ENCODE measurements at regions not wholly inside any gene's neighbourhood (a gene's known extent, or its start where the extent isn't known, plus 50 kb on each side); places are given as distances from the start of the nearest gene placed in this dataset.

DNA sequence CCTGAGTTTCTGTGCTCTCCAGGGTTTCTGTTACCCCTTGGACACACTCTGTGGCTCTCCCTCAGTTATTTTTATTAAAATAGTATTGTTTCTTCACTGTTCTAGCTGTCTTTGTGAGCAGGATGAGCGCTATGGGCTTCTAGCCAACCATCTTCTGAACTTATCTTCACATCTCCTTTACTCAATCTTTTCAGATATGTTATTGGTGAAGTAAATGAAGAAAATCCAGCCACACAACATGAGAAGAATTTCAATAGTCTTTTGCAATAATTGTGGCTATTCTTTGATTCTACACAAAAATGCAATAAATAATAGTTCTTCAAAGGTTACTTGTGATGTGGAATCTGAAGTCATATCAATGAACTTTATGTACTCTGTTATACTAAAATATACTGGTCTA, 80.3 kb upstream of the CAMK1G start:
- no peak for DNase-seq

DNA sequence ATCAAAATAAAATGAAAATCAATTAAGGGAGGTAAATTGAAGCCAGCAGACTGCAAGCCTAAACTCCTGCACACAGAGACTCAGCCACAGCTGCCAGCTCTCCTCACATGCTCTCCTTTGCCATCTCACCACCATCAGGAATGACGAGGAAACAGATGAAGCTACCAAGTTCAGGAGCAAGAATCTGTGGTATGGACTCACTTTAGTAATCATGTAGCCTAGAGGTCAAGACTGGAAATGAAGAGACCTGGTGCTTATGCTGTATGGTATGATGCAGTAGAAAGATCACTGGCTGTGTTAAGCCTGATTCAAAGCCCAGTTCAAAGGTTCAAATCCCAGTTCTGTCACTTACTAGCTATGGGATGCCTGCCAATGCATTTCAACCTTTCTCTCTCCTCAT, 78.9 kb upstream of the CAMK1G start:
- DNase-seq: no peak

DNA sequence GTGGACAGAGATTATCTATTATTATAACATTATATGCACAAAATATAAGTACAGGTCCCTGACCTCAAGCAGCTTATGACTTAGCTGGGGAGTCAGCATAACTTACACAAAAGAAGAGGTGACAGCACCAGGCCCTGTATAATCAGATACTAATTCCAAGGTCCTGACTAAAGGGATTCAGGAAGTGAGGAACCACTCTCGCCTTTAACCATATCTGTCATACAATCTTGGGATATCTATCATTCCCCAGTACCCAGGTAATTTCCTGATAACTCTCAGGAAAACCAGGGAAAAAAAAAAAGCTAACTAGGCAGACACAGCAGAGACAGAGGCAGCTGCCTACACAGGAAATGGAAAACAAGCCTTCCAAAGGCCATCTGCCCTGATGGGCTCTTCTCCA, 78.5 kb upstream of the CAMK1G start:
- no peak for DNase-seq

DNA sequence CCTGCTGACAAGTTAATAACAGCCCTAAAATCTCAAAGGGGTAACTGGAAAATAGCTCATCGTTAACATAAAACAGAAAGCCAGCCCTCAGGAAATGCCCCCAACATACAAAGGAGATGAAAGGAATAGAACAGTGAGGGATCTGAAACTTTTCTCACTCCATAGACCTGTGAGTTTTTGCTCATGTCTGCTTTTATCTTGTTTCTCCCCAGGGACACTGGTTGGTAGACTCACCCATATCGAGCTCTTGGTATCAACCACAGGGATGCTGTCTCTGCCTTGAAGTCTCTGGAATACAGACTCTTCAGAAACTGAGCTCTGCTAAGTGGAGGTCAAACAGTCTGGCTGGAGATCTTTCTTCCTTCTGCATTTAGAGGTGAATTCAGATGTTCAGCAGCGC, 77.4 kb upstream of the CAMK1G start:
- DNase-seq: no peak

DNA sequence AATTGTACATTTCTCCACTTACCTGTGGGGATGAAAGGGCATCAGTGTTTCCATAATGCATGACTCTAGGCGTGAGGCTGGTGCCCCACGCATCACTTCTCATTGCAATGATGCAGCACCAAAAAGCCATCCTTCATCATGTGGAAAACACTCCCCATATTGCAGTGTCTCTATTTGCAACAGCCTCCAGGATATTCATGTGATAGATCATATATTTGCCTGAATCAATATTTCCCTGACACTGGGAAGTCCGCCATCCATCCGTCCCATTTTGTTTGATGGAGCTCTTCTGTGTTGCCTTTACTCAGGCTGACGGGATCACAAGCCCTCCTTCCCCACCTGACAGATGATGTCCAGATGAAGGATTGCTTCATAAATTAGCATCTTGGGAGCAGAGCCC, 74.5 kb upstream of the CAMK1G start:
- no peak for DNase-seq

DNA sequence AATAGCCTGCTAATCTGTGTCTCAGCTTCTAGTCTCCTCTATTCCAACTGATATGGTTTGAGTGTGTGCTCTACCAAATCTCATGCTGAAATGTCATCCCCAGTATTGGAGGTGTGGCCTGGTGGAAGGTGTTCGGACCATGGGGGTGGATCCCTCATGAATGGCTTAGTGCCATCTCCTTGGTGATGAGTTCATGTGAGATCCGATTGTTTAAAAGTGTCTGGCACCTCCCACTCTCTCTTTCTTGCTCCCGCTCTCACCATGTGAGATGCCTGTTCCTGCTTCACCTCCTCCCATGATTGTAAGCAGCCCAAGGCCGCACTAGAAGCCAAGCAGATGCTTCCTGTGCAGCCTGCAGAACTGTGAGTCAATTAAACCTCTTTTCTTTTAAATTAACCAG, 73.5 kb upstream of the CAMK1G start:
- DNase-seq: no peak

DNA sequence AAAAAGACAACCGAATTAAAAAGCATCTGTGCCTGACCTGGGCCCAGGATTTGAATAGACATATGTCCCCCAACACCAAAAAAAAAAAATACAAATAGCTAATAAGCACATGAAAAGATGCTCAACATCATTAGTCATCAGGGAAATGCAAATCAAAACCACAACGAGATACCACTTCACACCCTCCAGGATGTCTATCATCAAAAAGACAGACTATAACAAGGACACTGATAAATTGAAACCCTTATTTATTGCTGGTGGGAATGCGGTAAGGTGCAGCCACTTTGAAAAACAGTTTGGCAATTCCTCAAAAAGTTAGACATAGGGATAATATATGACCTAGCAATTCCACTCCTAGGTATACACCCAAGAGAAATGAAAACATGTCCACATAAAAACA, 72.3 kb upstream of the CAMK1G start:
- no peak for DNase-seq

DNA sequence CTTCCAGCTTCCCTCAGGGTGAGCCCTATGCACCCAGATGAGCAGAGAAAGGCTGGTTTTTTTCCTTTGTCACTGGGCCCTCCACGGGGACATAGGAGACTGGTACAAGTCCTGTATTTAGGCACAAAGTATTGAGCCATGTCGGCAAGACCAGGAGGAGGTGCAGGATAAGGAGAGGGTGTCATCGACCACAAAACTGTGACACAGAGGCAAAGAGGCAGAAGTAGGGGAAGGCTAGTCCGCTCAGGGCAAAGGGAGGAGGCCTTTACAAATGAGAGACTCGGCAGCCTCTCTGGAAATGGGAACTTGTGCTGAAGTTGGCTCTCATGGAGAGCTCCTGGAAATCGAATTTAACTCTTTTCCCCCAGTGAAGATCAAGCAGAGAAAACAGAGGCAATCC, 70.7 kb upstream of the CAMK1G start:
- DNase-seq: no peak

DNA sequence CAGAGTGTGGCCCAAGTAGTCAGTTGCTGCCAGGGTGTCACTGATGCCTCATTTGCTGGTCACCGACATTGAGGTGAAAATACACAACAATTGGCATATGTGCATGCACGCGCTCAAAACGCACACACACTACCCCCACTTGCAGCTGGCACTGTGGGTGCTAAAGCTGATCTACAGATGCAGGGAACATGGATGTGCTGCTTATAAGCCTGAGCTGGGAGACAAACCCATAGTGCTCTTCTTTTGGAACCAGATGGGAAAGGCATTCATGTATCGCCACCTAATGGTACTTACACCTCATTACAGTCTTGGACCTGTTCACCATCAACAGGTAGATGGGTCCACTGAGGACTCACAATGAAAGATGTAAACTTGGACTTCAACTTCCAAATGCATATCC, 70.3 kb upstream of the CAMK1G start:
- peak; percentile 7 for DNase-seq

DNA sequence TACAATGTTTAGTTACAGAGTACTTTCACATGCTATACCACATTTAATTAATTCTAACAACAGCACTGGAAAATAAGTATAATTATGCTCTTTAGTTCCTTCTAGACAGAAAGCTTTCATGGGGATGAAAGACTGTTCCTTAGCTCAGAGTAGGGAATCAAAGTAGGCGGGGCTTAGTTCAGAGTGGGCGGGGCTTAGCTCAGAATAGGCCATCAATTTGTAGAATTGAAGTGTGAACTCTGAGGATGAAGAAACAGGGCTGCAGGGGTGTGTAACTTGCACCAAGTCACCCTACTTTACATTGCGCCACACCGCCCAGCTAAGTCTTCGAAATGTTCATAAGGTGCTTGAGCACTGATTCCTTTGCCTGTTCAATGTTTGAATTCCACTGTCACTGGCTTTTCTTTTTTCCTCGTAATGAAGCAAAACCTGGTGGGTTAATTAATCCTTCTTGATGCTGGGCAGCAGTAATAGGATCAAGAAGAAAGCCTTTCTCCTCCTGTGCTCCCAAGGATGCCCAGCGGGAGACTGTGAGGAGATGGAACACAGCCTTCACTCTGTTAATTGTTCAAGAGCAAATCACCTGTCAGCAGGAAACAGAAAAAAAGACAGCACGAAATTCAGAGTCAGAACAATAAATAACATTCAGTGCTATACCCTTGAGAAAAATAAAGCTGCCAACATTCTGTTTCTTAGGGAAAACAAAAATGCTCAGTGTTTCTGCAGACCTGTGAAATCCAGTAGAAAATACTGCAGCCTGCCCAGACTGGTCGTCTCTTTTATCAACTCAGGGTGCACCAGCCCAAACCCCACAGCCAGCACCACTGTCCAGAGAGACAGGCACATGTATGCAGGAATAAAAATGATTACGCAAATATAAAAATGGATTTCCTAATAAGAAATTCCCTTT, 66.5 kb upstream of the CAMK1G start:
- no peak for DNase-seq

DNA sequence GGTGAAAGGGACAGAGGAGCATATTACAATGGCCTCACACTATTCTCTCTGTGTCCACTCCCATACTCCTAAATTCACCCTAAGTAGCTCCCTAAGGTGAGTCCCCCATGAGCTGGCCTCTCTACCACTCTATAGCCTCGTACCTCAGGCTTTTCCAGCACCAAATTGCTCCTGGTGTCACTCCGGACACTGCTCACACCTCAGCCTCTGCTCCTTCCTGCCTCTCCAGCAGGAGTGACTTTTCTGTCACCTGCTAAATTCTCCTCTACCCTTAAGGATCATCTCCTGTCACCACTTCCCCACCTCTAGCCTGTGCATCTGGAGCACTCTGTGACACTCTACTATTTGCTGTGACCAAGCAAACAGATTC, 65.8 kb upstream of the CAMK1G start:
- DNase-seq: no peak

DNA sequence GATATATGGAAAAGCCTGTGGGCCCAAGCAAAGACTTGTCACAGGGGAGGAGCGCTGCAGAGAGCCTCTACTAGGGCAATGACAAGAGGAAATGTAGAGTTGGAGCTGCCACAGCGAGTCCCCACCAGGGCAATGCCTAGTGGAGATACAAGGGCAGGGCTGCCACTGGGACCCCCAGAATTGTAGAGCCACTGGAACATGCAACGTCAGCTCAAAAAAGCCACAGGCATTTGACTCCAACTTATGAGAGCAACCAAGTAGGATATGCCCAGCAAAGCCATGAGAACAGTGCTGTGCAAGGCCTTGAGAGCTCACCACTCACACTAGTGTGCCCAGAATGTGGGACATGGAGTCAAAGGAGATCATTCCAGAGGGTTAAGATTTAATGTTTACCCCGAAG, 63.7 kb upstream of the CAMK1G start:
- DNase-seq: no peak

DNA sequence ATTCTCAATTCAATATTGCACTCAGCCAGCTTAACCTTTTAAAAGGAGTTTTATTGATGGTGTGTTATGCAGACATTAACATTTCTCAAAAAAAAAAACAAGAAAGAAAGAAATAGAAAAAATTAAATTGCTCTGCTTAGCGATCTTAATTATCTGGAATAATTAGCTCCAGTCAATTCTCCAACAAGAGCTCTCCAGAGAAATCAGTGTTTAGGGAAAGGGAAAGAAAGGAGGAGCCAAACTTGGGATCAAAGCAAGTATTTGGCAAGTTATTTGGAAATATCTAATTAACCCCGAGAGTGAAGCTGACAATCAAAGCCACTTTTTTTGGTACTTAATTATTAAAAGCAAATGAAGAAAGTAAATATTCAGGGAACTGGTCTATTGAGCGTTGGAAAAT, 60.7 kb upstream of the CAMK1G start:
- no peak for DNase-seq

DNA sequence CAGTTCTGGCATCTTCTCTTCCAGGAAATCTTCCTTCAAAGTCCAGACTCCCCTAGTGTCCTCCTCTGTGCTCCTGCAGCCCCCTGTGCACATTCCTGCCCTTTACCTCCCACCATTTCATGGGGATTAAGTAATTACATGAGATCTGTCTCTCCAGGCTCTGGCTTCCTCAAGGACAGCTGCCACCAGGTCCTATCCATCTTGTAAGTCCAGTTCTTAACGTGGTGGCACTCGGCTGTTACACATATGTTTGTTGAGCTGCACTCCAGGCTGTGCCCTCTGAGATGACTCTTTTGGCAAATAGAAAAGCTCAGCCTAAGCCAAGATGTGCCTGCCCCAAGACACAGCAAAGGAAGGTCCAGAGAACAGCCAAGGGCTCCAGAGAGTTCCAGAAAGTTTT, 57.4 kb upstream of the CAMK1G start:
- no peak for DNase-seq

DNA sequence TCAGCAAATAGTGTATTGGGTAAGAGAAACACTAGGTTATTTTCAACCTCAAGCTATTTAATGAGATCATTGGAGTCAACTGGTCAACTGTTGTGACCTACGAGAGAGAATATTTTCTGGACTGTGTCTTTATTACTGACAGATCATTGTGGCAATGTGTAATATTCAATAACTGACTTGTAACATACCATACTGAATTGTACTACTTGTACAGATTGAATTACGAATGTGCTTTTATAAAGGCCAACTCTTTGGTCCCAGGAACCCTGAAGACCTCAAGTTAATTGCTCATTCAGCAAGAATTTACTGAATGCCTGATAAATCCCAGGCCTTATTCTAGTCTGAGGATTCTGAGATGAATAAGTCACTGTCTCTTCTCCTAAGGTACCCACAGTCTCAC, 56.1 kb upstream of the CAMK1G start:
- DNase-seq: no peak

DNA sequence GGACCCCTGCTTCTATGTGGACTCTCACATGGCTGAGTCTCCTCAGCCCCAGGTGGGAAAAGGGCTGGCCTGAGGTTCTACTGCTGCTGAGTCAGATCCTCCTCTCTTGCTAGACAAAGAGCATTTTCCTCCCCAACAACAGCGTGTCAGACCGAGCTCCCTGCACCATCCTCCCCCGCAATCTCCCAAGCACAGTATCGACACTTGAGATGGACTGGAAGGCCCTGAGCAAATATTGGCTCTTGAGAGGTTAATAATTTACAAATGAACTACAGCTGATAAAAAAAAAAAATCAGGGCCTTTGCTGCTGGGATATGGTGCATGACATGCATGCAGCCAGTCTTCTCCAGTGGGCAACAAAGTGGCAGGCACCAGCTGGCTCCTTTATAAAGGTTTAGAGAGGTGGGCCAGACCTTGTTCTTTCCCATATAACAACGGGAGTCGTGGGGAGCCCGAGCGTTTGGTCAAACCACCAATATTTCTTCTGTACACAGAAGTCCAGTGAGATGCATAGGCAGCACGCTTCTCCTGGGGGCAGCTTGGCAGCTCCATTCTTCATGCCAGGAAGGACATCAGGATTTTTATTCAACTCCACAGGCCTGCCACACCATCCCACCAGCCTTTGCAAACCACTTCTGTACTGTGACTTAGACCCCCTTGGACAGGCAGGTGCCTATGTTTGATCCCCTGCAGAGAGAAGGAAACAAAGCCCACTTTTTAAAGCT, 55.4 kb upstream of the CAMK1G start:
- no peak for DNase-seq

DNA sequence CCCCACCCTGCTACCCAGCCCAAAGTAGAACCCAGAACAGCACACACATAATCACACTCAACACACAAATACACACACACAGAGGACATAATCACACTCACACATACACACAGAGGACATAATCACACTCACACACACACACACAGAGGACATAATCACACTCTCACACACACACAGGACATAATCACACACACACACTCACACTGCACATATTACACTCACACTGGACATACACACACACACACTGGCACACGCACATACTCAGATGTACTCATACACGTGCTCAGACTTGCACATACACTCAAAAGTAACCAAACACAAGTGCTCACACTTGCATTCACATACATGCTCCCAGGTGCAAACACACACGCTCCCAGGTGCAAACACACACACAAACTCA, 54.3 kb upstream of the CAMK1G start:
- no peak for DNase-seq

DNA sequence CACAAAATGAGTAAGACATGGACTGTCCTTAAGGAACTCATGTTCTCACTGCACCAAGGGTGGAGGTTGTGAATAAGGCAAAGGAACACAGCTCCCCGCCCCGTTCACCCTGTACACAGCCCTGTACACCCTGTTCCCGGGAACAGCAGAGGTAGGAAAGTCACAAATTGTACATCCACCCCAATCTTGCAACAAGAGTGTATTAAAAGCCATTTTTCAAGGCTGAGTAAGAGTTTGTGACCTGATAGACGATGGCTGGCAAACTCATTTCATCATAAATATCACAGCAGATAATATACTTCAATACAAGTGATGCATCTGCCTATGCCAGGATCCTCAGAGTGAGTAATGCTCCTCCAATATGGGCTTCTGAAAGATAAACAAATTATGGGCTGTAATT, 52.5 kb upstream of the CAMK1G start:
- DNase-seq: no peak

DNA sequence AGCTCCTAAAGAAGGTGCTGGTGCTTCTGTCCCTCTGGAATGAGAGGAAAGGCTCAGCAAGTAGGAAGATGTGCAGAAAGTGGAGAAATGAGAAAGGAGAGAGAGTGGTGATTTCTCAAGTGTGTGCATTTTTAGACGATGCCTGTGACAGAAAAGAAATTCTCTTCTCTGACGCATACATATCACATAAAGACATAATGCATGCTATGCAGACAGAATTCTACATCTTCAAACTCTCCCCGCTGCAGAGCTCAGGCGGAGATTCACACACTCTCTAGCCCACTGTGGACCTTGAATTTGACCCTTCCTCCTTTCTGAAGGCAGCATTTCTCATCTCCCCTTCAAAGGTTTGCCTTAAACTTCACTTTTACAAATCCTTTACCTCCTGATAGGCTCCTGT, 52.0 kb upstream of the CAMK1G start:
- DNase-seq: no peak

Measured in NCI-H524 treated with DMSO at 0.1 percent for 48 hours (cell line).